H9 (cell line): ENCODE measurements at regions not wholly inside any gene's neighbourhood (a gene's known extent, or its start where the extent isn't known, plus 50 kb on each side); places are given as distances from the start of the nearest gene placed in this dataset.
A peak's percentile ranks its signal among the peaks of the same experiment; 100 is the strongest.

Source experiments
- DNase-seq: peaks from one replicate; pipeline ENCODE4 v3.0.0-alpha.2; 2017
- H2AFZ ChIP-seq: one replicate; pipeline ENCODE4 v1.6.1; 2013; ENCODE audit warnings: mild to moderate bottlenecking, low read length, control low read depth, moderate library complexity
- H2AK5ac ChIP-seq: 2 replicates; pipeline ENCODE4 v1.6.1; 2013; ENCODE audit warnings: low read length, control low read depth, mixed read lengths; ENCODE audit not compliant: insufficient read length
- H2BK120ac ChIP-seq: one replicate; pipeline ENCODE4 v1.6.1; 2013; ENCODE audit warnings: low read depth, mild to moderate bottlenecking, low read length, control low read depth, inconsistent platforms; ENCODE audit not compliant: poor library complexity, severe bottlenecking
- H2BK12ac ChIP-seq: 2 replicates; pipeline ENCODE4 v1.6.1; 2013; ENCODE audit warnings: low read length, control low read depth, mixed read lengths, low read depth; ENCODE audit not compliant: insufficient read length
- H2BK15ac ChIP-seq: 2 replicates; pipeline ENCODE4 v1.6.1; 2013; ENCODE audit warnings: low read depth, low read length, control low read depth
- H2BK20ac ChIP-seq: one replicate; pipeline ENCODE4 v1.6.1; 2013; ENCODE audit warnings: low read depth, mild to moderate bottlenecking, low read length, control low read depth, inconsistent platforms; ENCODE audit not compliant: poor library complexity, severe bottlenecking
- H2BK5ac ChIP-seq: 2 replicates; pipeline ENCODE4 v1.6.1; 2013; ENCODE audit warnings: low read length, control low read depth, mixed read lengths; ENCODE audit not compliant: insufficient read length
- H3K14ac ChIP-seq: 2 replicates; pipeline ENCODE4 v1.6.1; 2013; ENCODE audit warnings: low read length, control low read depth; ENCODE audit not compliant: insufficient read depth
- H3K18ac ChIP-seq: 2 replicates; pipeline ENCODE4 v1.6.1; 2013; ENCODE audit warnings: low read depth, mild to moderate bottlenecking, mixed read lengths, low read length, control low read depth; ENCODE audit not compliant: insufficient read length
- H3K23ac ChIP-seq: 2 replicates; pipeline ENCODE4 v1.6.1; 2013; ENCODE audit warnings: low read length, control low read depth, mixed read lengths, low read depth; ENCODE audit not compliant: insufficient read length
- H3K23me2 ChIP-seq: 2 replicates; pipeline ENCODE4 v1.6.1; 2013; ENCODE audit warnings: low read depth, mild to moderate bottlenecking, mixed read lengths, low read length, control low read depth; ENCODE audit not compliant: insufficient read length, poor library complexity, severe bottlenecking
- H3K27ac ChIP-seq: 2 replicates; pipeline ENCODE4 v1.5.1; 2013; ENCODE audit warnings: low read length, control low read depth, mixed read lengths, low read depth; ENCODE audit not compliant: insufficient read length
- H3K27me3 ChIP-seq: 2 replicates; pipeline ENCODE4 v1.6.1; 2013; ENCODE audit warnings: low read length, control low read depth, inconsistent platforms; ENCODE audit not compliant: insufficient read depth
- H3K4ac ChIP-seq: 2 replicates; pipeline ENCODE4 v1.6.1; 2013; ENCODE audit warnings: low read depth, mild to moderate bottlenecking, control low read depth, inconsistent platforms, low read length, moderate library complexity
- H3K4me1 ChIP-seq: 2 replicates; pipeline ENCODE4 v1.6.1; 2013; ENCODE audit warnings: low read length, control low read depth, inconsistent platforms; ENCODE audit not compliant: insufficient read depth
- H3K4me2 ChIP-seq: 2 replicates; pipeline ENCODE4 v1.6.1; 2013; ENCODE audit warnings: low read length, control low read depth, mixed read lengths; ENCODE audit not compliant: insufficient read length, insufficient read depth
- H3K56ac ChIP-seq: 2 replicates; pipeline ENCODE4 v1.6.1; 2013; ENCODE audit warnings: low read depth, mild to moderate bottlenecking, mixed read lengths, low read length, control low read depth; ENCODE audit not compliant: insufficient read length
- H3K79me1 ChIP-seq: 2 replicates; pipeline ENCODE4 v1.6.1; 2013; ENCODE audit warnings: low read depth, mild to moderate bottlenecking, moderate library complexity, low read length, control low read depth, inconsistent platforms; ENCODE audit not compliant: insufficient read depth, poor library complexity, severe bottlenecking
- H3K79me2 ChIP-seq: 2 replicates; pipeline ENCODE4 v1.6.1; 2013; ENCODE audit warnings: low read length, control low read depth, inconsistent platforms; ENCODE audit not compliant: insufficient read depth
- H3K9ac ChIP-seq: 2 replicates; pipeline ENCODE4 v1.6.1; 2013; ENCODE audit warnings: low read length, control low read depth, mixed read lengths; ENCODE audit not compliant: insufficient read length; ENCODE audit errors: extremely low read depth
- H3K9me3 ChIP-seq: one replicate; pipeline ENCODE4 v1.6.1; 2013; ENCODE audit warnings: low read depth, low read length, inconsistent platforms; ENCODE audit not compliant: control insufficient read depth
- H3T11ph ChIP-seq: one replicate; pipeline ENCODE4 v1.6.1; 2013; ENCODE audit warnings: mild to moderate bottlenecking, low read length, control low read depth, inconsistent platforms
- H4K20me1 ChIP-seq: one replicate; pipeline ENCODE4 v1.6.1; 2013; ENCODE audit not compliant: control insufficient read depth, insufficient read length, insufficient read depth
- H4K5ac ChIP-seq: 2 replicates; pipeline ENCODE4 v1.6.1; 2013; ENCODE audit warnings: low read depth, mild to moderate bottlenecking, mixed read lengths, low read length, control low read depth; ENCODE audit not compliant: insufficient read length
- H4K8ac ChIP-seq: replicated peaks from 2 replicates; pipeline ENCODE4 v1.6.1; 2013; ENCODE audit warnings: low read length, control low read depth, mixed read lengths, low read depth; ENCODE audit not compliant: insufficient read length
- H4K91ac ChIP-seq: 2 replicates; pipeline ENCODE4 v1.6.1; 2013; ENCODE audit warnings: low read depth, mild to moderate bottlenecking, moderate library complexity, mixed read lengths, low read length, control low read depth; ENCODE audit not compliant: insufficient read length
- H3K27ac Mint-ChIP-seq, 3 experiments: 2 replicates in 2 of 3; 3 replicates in 1 of 3; pipeline ENCODE4 v1.8.0; 2020 to 2021; ENCODE audit warnings: mixed read lengths in 3 of 3, mild to moderate bottlenecking in 1 of 3, moderate library complexity in 1 of 3
- H3K27me3 Mint-ChIP-seq: 2 replicates; pipeline ENCODE4 v1.8.0; 2021; ENCODE audit warnings: low read depth, mild to moderate bottlenecking, moderate library complexity, mixed read lengths
- H3K36me3 Mint-ChIP-seq, 3 experiments: 2 replicates in 2 of 3; 3 replicates in 1 of 3; pipeline ENCODE4 v1.8.0; 2020 to 2021; ENCODE audit warnings: low read depth in 3 of 3, mixed read lengths in 3 of 3; ENCODE audit not compliant: insufficient read depth in 1 of 3
- H3K4me1 Mint-ChIP-seq, 2 experiments: 2 replicates each; pipeline ENCODE4 v1.8.0; 2020; ENCODE audit warnings: mixed read lengths in 2 of 2
- H3K4me3 Mint-ChIP-seq, 2 experiments: 2 replicates in 1 of 2; 3 replicates in 1 of 2; pipeline ENCODE4 v1.8.0; 2020 to 2021; ENCODE audit warnings: mild to moderate bottlenecking in 2 of 2, mixed read lengths in 2 of 2, moderate library complexity in 1 of 2
- H3K9me3 Mint-ChIP-seq, 2 experiments: 2 replicates in 1 of 2; 3 replicates in 1 of 2; pipeline ENCODE4 v1.8.0; 2020; ENCODE audit warnings: mild to moderate bottlenecking in 2 of 2, mixed read lengths in 2 of 2, moderate library complexity in 1 of 2
- CTCF ChIP-seq: fragments of 200-600 bp; sonication (generic); conservative IDR thresholded peaks from 3 replicates; pipeline ENCODE4 v1.8.0; 2021; ENCODE audit warnings: antibody characterized with exemption, mild to moderate bottlenecking
- WGBS: extraction: QIAGEN DNeasy Blood & Tissue Kit; methylation state at CpG from one replicate; pipeline ENCODE4 v1.1.7; 2013; ENCODE audit warnings: missing lambda C conversion rate, low lambda C conversion rate, mixed read lengths; ENCODE audit not compliant: insufficient read length; ENCODE audit errors: extremely low coverage; 5-methylcytosine and 5-hydroxymethylcytosine counted together

- Histone ChIP-seq H3K14ac (no peak overlapping the region), H2AFZ (no peak overlapping the region), H3K18ac (no peak overlapping the region), H3K9me3 (no peaks in the 10 kb centered on the region), H3K27ac (no peak overlapping the region), H3T11ph (no peak overlapping the region), H2AK5ac (no peak overlapping the region), H3K79me2 (no peaks in the 10 kb centered on the region), H4K8ac (no peak overlapping the region), H3K56ac (no peak overlapping the region), H4K5ac (no peak overlapping the region), H2BK20ac (no peak overlapping the region), H3K27me3 (no peaks in the 10 kb centered on the region), H2BK120ac (no peak overlapping the region), H2BK5ac (no peak overlapping the region), H4K91ac (no peak overlapping the region), H3K23ac (no peak overlapping the region), H3K4me1 (no peaks in the 10 kb centered on the region), H3K79me1 (no peaks in the 10 kb centered on the region), H3K9ac (no peak overlapping the region), H3K4ac (no peak overlapping the region), H3K4me2 (no peak overlapping the region), H4K20me1 (no peaks in the 10 kb centered on the region), H2BK15ac (no peak overlapping the region), H3K23me2 (no peaks in the 10 kb centered on the region), H2BK12ac (no peak overlapping the region)
- TF ChIP-seq CTCF: no peak
- Mint-ChIP-seq H3K4me1 (no peaks in the 10 kb centered on the region), H3K9me3 (peaks cover 9 to 16% of the 10 kb centered on the region in 2 experiments), H3K27me3 (no peaks in the 10 kb centered on the region; the same call in 1 of the 2 replicates), H3K4me3 (no peak overlapping the region), H3K27ac (no peak overlapping the region), H3K36me3 (peaks cover 0 to 6% (median 2%) of the 10 kb centered on the region in 3 experiments; a peak in 2 of 7 replicates)
- WGBS: no CpG with 5 or more reads among the region's 3 CpGs
- peak; percentile 25 for DNase-seq
Observed at GRCh38 chr12:61923152-61923551, 337.1 kb upstream of the USP15 start.
